GM19468 (cell line): ENCODE measurements at regions not wholly inside any gene's neighbourhood (a gene's known extent, or its start where the extent isn't known, plus 50 kb on each side); places are given as distances from the start of the nearest gene placed in this dataset.

Experiments used
- ATAC-seq: cut with Tn5 transposase; IDR thresholded peaks from one replicate; pipeline ENCODE4 v1.9.1; 2021; ENCODE audit warnings: mild to moderate bottlenecking, moderate library complexity, moderate number of reproducible peaks; ENCODE audit not compliant: unreplicated experiment; ENCODE audit errors: extremely low read depth

- ATAC-seq: no peak
Measured at GRCh38 chr2:41775366-41776025, 272.3 kb upstream of the PKDCC start.

GRCh38 chr2:41779888-41780287 lies 267.9 kb upstream of the PKDCC start:
- ATAC-seq: no peak

- ATAC-seq: no peak
Measured at GRCh38 chr2:41782306-41783158, 265.3 kb upstream of the PKDCC start.

- ATAC-seq: no peak
Measured at GRCh38 chr2:41784496-41784895, 263.3 kb upstream of the PKDCC start.

GRCh38 chr2:41785251-41786022 lies 262.4 kb upstream of the PKDCC start:
- no peak for ATAC-seq

GRCh38 chr2:41791523-41791922 lies 256.3 kb upstream of the PKDCC start:
- ATAC-seq: no peak

- no peak for ATAC-seq
Measured at GRCh38 chr2:41803361-41803760, 244.5 kb upstream of the PKDCC start.

- no peak for ATAC-seq
Measured at GRCh38 chr2:41806286-41806685, 241.5 kb upstream of the PKDCC start.

GRCh38 chr2:41821167-41821566 lies 226.7 kb upstream of the PKDCC start:
- ATAC-seq: no peak

- ATAC-seq: no peak
Measured at GRCh38 chr2:41826921-41827320, 220.9 kb upstream of the PKDCC start.

- ATAC-seq: no peak
Measured at GRCh38 chr2:41827354-41827971, 220.4 kb upstream of the PKDCC start.

GRCh38 chr2:41828052-41828643 lies 219.7 kb upstream of the PKDCC start:
- no peak for ATAC-seq

GRCh38 chr2:41829052-41829451 lies 218.8 kb upstream of the PKDCC start:
- no peak for ATAC-seq

- no peak for ATAC-seq
Measured at GRCh38 chr2:41830600-41830999, 217.2 kb upstream of the PKDCC start.

GRCh38 chr2:41832218-41832617 lies 215.6 kb upstream of the PKDCC start:
- no peak for ATAC-seq

- no peak for ATAC-seq
Measured at GRCh38 chr2:41835401-41835800, 212.4 kb upstream of the PKDCC start.

- ATAC-seq: no peak
Measured at GRCh38 chr2:41836948-41837347, 210.9 kb upstream of the PKDCC start.

GRCh38 chr2:41837610-41838009 lies 210.2 kb upstream of the PKDCC start:
- no peak for ATAC-seq

- ATAC-seq: peak; percentile 100
Measured at GRCh38 chr2:41840702-41841551, 206.9 kb upstream of the PKDCC start.
